ENCODE measurements at regions not wholly inside any gene's neighbourhood (a gene's known extent, or its start where the extent isn't known, plus 50 kb on each side); places are given as distances from the start of the nearest gene placed in this dataset.
"Not testable (repeated sequence)": the region's sequence is repeated elsewhere in the genome, so short reads cannot be mapped to it uniquely, and the experiment has no call there.

DNA sequence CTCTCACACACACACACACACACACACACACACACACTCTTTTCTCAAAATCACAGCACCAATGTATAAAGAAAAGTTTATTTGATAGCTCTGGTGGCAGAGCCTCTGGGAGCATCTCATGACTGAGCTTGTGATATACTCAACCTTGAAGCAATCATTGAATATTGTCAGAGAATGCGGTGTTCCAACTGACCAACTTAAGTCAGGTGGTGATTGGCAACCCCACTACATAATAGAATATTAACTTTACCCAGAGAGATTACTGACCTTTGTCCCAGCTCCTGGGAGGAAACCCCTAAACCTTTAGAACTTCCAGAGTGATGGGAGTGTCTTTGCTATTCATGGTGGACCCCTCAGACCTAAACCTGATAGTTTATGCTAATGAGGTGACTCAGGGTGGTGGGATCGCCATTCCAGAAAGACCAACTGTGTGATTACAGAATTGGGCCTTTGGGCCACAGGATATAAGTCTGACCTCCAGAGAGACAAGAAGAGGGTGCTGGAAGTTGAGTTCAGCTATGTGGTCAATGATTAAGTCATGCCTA, 143.1 kb downstream of the OTUD1 start:
- WGBS, 2 experiments (ENCODE audit: low coverage in 1 of 2, low lambda C conversion rate in 2 of 2, missing lambda C conversion rate in 2 of 2), result 54% methylated on average over 2 of the region's 2 CpGs
- H3K9me2 ChIP-seq (ENCODE audit: insufficient read depth), result no peaks in the 10 kb centered on the region
- TF ChIP-seq EZH2 (IDR thresholded peaks at IDR 0.05; ENCODE audit: insufficient read depth, poor library complexity, severe bottlenecking) (no peak), EZH2phosphoT487 (IDR thresholded peaks at IDR 0.05; ENCODE audit: insufficient read depth, low read depth) (no peak)

DNA sequence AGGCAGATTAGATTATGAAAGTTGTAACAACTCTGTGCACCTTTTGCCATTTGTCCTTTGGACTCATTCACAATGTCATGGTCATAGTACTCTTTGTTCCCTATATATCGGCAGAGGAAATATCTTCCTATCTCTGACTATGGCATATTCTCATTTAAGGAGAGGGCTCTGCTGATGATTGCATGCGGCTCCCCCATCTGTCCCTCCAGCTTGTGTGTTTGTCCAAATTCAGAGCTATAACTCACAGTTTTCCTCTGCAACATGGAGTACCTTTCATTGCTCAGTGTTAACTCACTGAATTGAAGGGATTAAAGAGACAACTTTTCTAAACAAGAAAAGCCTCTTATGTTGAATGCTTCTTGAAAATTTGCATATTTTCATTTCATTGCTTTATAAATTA, 145.5 kb downstream of the OTUD1 start:
- H3K27me3 ChIP-seq (replicated peaks; ENCODE audit: insufficient read depth), result no peaks in the 10 kb centered on the region
- H3K79me2 ChIP-seq (ENCODE audit: insufficient read depth), result no peaks in the 10 kb centered on the region
- H3K36me3 ChIP-seq (ENCODE audit: low read depth), result no peaks in the 10 kb centered on the region
- no peaks in the 10 kb centered on the region for H3K9me2 ChIP-seq (ENCODE audit: insufficient read depth)
- H3K4me3 ChIP-seq, result no peak overlapping the region
- in situ Hi-C loops (cut with MboI), result no loop called here
- no peak overlapping the region for H3K4me2 ChIP-seq (ENCODE audit: unreplicated experiment)
- no peaks in the 10 kb centered on the region for H3K4me1 ChIP-seq (ENCODE audit: insufficient read depth)
- no peak overlapping the region for H3K27ac ChIP-seq
- H3K9me3 ChIP-seq (ENCODE audit: low read depth), result no peaks in the 10 kb centered on the region
- H3F3A ChIP-seq (ENCODE audit: insufficient read depth), result no peaks in the 10 kb centered on the region
- no peak for DNase-seq
- no peak overlapping the region for H2AFZ ChIP-seq
- 34 to 39% methylated on average over 2 of the region's 2 CpGs for WGBS, 2 experiments (ENCODE audit: low coverage in 1 of 2, low lambda C conversion rate in 2 of 2, missing lambda C conversion rate in 2 of 2)
- no peaks in the 10 kb centered on the region for H4K20me1 ChIP-seq (ENCODE audit: insufficient read depth)
- TF ChIP-seq EZH2 (IDR thresholded peaks at IDR 0.05; ENCODE audit: insufficient read depth, poor library complexity, severe bottlenecking) (no peak), EZH2phosphoT487 (IDR thresholded peaks at IDR 0.05; ENCODE audit: insufficient read depth, low read depth) (no peak)
- H3K9ac ChIP-seq, result no peak overlapping the region

More for the DNA sequence above, 143.1 kb downstream of the OTUD1 start:
- no peak overlapping the region for H3K27ac ChIP-seq
- no peaks in the 10 kb centered on the region for H3K36me3 ChIP-seq (ENCODE audit: low read depth)
- no peaks in the 10 kb centered on the region for H3K9me3 ChIP-seq (ENCODE audit: low read depth)
- no peak for DNase-seq
- in situ Hi-C loops (cut with MboI), result no loop called here
- H2AFZ ChIP-seq, result no peak overlapping the region
- no peak overlapping the region for H3K4me2 ChIP-seq (ENCODE audit: unreplicated experiment)
- no peaks in the 10 kb centered on the region for H3F3A ChIP-seq (ENCODE audit: insufficient read depth)
- no peaks in the 10 kb centered on the region for H3K4me1 ChIP-seq (ENCODE audit: insufficient read depth)
- H3K9ac ChIP-seq, result no peak overlapping the region
- H3K4me3 ChIP-seq, result no peak overlapping the region
- H3K27me3 ChIP-seq (replicated peaks; ENCODE audit: insufficient read depth), result no peaks in the 10 kb centered on the region
- H4K20me1 ChIP-seq (ENCODE audit: insufficient read depth), result no peaks in the 10 kb centered on the region
- H3K79me2 ChIP-seq (ENCODE audit: insufficient read depth), result no peaks in the 10 kb centered on the region

DNA sequence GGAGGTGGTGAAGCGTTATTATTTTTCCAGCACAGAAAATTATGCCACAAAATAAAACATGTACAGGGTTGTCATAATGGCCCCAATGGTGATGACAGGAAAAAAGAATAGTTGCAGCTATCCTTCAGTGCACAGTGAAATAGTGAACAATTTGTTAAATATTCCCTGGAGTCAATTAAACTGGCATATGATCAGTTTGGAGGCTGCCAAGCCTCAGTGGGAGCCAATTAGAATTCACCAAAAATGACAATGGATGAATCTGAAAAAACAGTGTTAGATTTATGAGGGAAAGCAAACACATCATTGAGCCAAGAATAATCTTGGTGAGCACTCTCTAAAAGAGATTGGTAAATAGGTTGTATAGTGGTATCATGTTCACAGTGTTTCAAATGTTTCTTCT, 146.3 kb downstream of the OTUD1 start:
- no peaks in the 10 kb centered on the region for H3K36me3 ChIP-seq (ENCODE audit: low read depth)
- no peaks in the 10 kb centered on the region for H3K79me2 ChIP-seq (ENCODE audit: insufficient read depth)
- H3K9me2 ChIP-seq (ENCODE audit: insufficient read depth), result no peaks in the 10 kb centered on the region
- WGBS, 2 experiments (ENCODE audit: low coverage in 1 of 2, low lambda C conversion rate in 2 of 2, missing lambda C conversion rate in 2 of 2), result 2 to 7% methylated on average over 1 of the region's 1 CpG
- DNase-seq, result no peak
- in situ Hi-C loops (cut with MboI), result no loop called here
- H3K4me2 ChIP-seq (ENCODE audit: unreplicated experiment), result no peak overlapping the region
- H3K4me3 ChIP-seq, result no peak overlapping the region
- H3K9ac ChIP-seq, result no peak overlapping the region
- no peak overlapping the region for H3K27ac ChIP-seq
- no peaks in the 10 kb centered on the region for H3K4me1 ChIP-seq (ENCODE audit: insufficient read depth)
- TF ChIP-seq EZH2phosphoT487 (IDR thresholded peaks at IDR 0.05; ENCODE audit: insufficient read depth, low read depth) (no peak), EZH2 (IDR thresholded peaks at IDR 0.05; ENCODE audit: insufficient read depth, poor library complexity, severe bottlenecking) (no peak)
- no peaks in the 10 kb centered on the region for H3K9me3 ChIP-seq (ENCODE audit: low read depth)
- no peak overlapping the region for H2AFZ ChIP-seq
- no peaks in the 10 kb centered on the region for H4K20me1 ChIP-seq (ENCODE audit: insufficient read depth)
- H3F3A ChIP-seq (ENCODE audit: insufficient read depth), result no peaks in the 10 kb centered on the region
- H3K27me3 ChIP-seq (replicated peaks; ENCODE audit: insufficient read depth), result no peaks in the 10 kb centered on the region

DNA sequence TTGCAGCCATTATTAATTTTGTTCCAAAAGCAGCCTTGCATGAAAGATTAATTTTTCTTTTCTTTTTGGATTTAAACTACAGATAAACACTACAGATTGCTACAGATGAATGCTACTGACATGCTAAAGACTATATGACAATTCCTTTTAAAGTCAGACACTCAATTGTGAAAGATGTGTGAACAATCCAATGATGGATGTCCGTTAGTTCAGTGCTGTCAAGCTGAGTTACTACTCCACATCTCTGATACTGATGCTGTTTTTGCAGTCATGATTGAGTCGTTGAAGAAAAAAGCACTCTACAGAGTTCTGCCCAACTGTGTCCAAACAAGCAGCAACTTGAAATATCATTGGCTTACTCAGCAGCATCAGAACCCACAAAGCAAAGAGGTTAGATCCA, 146.8 kb downstream of the OTUD1 start:
- Histone ChIP-seq H3K36me3 (ENCODE audit: low read depth) (no peaks in the 10 kb centered on the region), H3K27ac (no peak overlapping the region), H3K9me2 (ENCODE audit: insufficient read depth) (no peaks in the 10 kb centered on the region), H3F3A (ENCODE audit: insufficient read depth) (no peaks in the 10 kb centered on the region), H3K4me2 (ENCODE audit: unreplicated experiment) (no peak overlapping the region), H2AFZ (no peak overlapping the region), H4K20me1 (ENCODE audit: insufficient read depth) (no peaks in the 10 kb centered on the region), H3K4me3 (no peak overlapping the region), H3K9ac (no peak overlapping the region), H3K27me3 (replicated peaks; ENCODE audit: insufficient read depth) (no peaks in the 10 kb centered on the region), H3K4me1 (ENCODE audit: insufficient read depth) (no peaks in the 10 kb centered on the region), H3K9me3 (ENCODE audit: low read depth) (no peaks in the 10 kb centered on the region), H3K79me2 (ENCODE audit: insufficient read depth) (no peaks in the 10 kb centered on the region)
- no peak for TF ChIP-seq EZH2phosphoT487 (IDR thresholded peaks at IDR 0.05; ENCODE audit: insufficient read depth, low read depth)
- TF ChIP-seq EZH2 (IDR thresholded peaks at IDR 0.05; ENCODE audit: insufficient read depth, poor library complexity, severe bottlenecking), result no peak
- in situ Hi-C loops (cut with MboI), result no loop called here
- WGBS, 2 experiments (ENCODE audit: low coverage in 1 of 2, low lambda C conversion rate in 2 of 2, missing lambda C conversion rate in 2 of 2), result 0% methylated on average over 2 of the region's 2 CpGs
- DNase-seq, result no peak

DNA sequence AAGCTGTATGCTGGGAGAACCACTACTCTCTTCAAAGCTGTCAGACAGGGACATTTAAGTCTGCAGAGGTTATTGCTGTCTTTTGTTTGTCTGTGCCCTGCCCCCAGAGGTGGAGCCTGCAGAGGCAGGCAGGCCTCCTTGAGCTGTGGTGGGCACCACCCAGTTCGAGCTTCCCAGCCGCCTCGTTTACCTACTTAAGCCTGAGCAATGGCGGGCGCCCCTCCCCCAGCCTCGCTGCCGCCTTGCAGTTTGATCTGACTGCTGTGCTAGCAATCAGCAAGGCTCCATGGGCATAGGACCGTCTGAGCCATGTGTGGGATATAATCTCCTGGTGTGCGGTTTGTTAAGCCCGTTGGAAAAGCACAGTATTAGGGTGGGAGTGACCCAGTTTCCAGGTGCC, 156.4 kb downstream of the OTUD1 start:
- H3K27ac ChIP-seq; H3K9me3 ChIP-seq (ENCODE audit: low read depth); DNase-seq; H3F3A ChIP-seq (ENCODE audit: insufficient read depth); H3K4me3 ChIP-seq; H3K36me3 ChIP-seq (ENCODE audit: low read depth); H3K9me2 ChIP-seq (ENCODE audit: insufficient read depth); H3K4me1 ChIP-seq (ENCODE audit: insufficient read depth); H4K20me1 ChIP-seq (ENCODE audit: insufficient read depth); H3K27me3 ChIP-seq (replicated peaks; ENCODE audit: insufficient read depth); in situ Hi-C loops (cut with MboI); H2AFZ ChIP-seq; H3K4me2 ChIP-seq (ENCODE audit: unreplicated experiment); H3K79me2 ChIP-seq (ENCODE audit: insufficient read depth); H3K9ac ChIP-seq: not testable (repeated sequence)
- 56 to 69% methylated on average over 10 of the region's 10 CpGs for WGBS, 2 experiments (ENCODE audit: low coverage in 1 of 2, low lambda C conversion rate in 2 of 2, missing lambda C conversion rate in 2 of 2)

Measured in GM23248 (cell line).